ENCODE measurements at regions not wholly inside any gene's neighbourhood (a gene's known extent, or its start where the extent isn't known, plus 50 kb on each side); places are given as distances from the start of the nearest gene placed in this dataset.

GRCh38 chr2:194896871-194897270 is 760.2 kb upstream of the SLC39A10 start:
- TF ChIP-seq CTCF (IDR thresholded peaks at IDR 0.05; ENCODE audit: insufficient read depth, low read depth, low read length) (no peak), EZH2 (IDR thresholded peaks at IDR 0.05; ENCODE audit: insufficient read depth, low read length) (no peak)
